Fibroblast of villous mesenchyme (primary cell): ENCODE measurements at regions not wholly inside any gene's neighbourhood (a gene's known extent, or its start where the extent isn't known, plus 50 kb on each side); places are given as distances from the start of the nearest gene placed in this dataset. TPM values are rescaled to one million over a fixed set of nuclear protein-coding genes. Genes with fewer than 3 reads are reported as not detected.

Source experiments
- DNase-seq: peaks from one replicate; pipeline ENCODE4 v3.0.0-alpha.2; 2010; ENCODE audit warnings: low read depth
- H3K4me3 ChIP-seq: 2 replicates; pipeline ENCODE4 v1.5.1; 2011; ENCODE audit warnings: low read depth, mild to moderate bottlenecking, low read length
- CTCF ChIP-seq: IDR thresholded peaks from 2 replicates; pipeline ENCODE4 v1.5.1; 2012; ENCODE audit warnings: low read depth, mild to moderate bottlenecking, low read length; ENCODE audit not compliant: insufficient read depth
- small RNA-seq: library from RNA; depleted of rRNA; stranded (forward); fragments of <200 nt; gene quantifications from one replicate; pipeline ENCODE3, GENCODE V24; 2012

GRCh38 chr19:57058871-57059270, 60.9 kb upstream of the USP29 start:
- no peak for DNase-seq
- no peak overlapping the region for H3K4me3 ChIP-seq
- no peak for TF ChIP-seq CTCF

GRCh38 chr19:57063070-57063469, 56.7 kb upstream of the USP29 start:
- TF ChIP-seq CTCF = no peak
- no peak overlapping the region for H3K4me3 ChIP-seq
- DNase-seq = no peak

GRCh38 chr19:57067440-57067839, 52.3 kb upstream of the USP29 start:
- H3K4me3 ChIP-seq = no peak overlapping the region
- TF ChIP-seq CTCF = no peak
- no peak for DNase-seq

- no peak for DNase-seq
- TF ChIP-seq CTCF = no peak
Observed at GRCh38 chr19:57068311-57068710, 51.5 kb upstream of the USP29 start.

GRCh38 chr19:57068921-57069697, 50.7 kb upstream of the USP29 start:
- peak; percentile 14 for DNase-seq

More at GRCh38 chr19:57068311-57068710, 51.5 kb upstream of the USP29 start:
- H3K4me3 ChIP-seq = no peak overlapping the region

More at GRCh38 chr19:57068921-57069697, 50.7 kb upstream of the USP29 start:
- no peak overlapping the region for H3K4me3 ChIP-seq
- TF ChIP-seq CTCF = peak; percentile 17

Small RNAs in the stretch of these regions (small RNA-seq; reads per million reads assigned to genes)
- not detected for gene AC044792.1
